MM.1S (cell line): ENCODE measurements at regions not wholly inside any gene's neighbourhood (a gene's known extent, or its start where the extent isn't known, plus 50 kb on each side); places are given as distances from the start of the nearest gene placed in this dataset.

Experiments
- DNase-seq: peaks from one replicate; pipeline ENCODE4 v3.0.0-alpha.2; 2015
- H2AFZ ChIP-seq: fragments of 300-600 bp; sonication (generic); 2 replicates; pipeline ENCODE4 v1.6.0; 2016; ENCODE audit warnings: antibody characterized with exemption, low read length
- H3F3A ChIP-seq: fragments of 300-600 bp; sonication (generic); 2 replicates; pipeline ENCODE4 v1.6.1; 2016; ENCODE audit warnings: mild to moderate bottlenecking, antibody characterized with exemption, low read length, moderate library complexity, mixed read lengths; ENCODE audit not compliant: insufficient read depth
- H3K27ac ChIP-seq: fragments of 300-600 bp; sonication (generic); 2 replicates; pipeline ENCODE4 v1.5.1; 2016; ENCODE audit warnings: mild to moderate bottlenecking, low read length
- H3K27me3 ChIP-seq: fragments of 300-600 bp; sonication (generic); replicated peaks from 2 replicates; pipeline ENCODE4 v1.6.0; 2016; ENCODE audit warnings: low read length; ENCODE audit not compliant: insufficient read depth
- H3K36me3 ChIP-seq: fragments of 300-600 bp; sonication (generic); replicated peaks from 2 replicates; pipeline ENCODE4 v1.6.1; 2016; ENCODE audit warnings: mild to moderate bottlenecking, low read length, mixed read lengths; ENCODE audit not compliant: insufficient read depth
- H3K4me1 ChIP-seq: fragments of 300-600 bp; sonication (generic); 2 replicates; pipeline ENCODE4 v1.6.1; 2016; ENCODE audit warnings: low read length, mixed read lengths
- H3K4me2 ChIP-seq: fragments of 300-600 bp; sonication (generic); 2 replicates; pipeline ENCODE4 v1.6.0; 2016; ENCODE audit warnings: low read depth, low read length
- H3K4me3 ChIP-seq: fragments of 300-600 bp; sonication (generic); 2 replicates; pipeline ENCODE4 v1.5.1; 2016; ENCODE audit warnings: low read length, mixed read lengths
- H3K79me2 ChIP-seq: fragments of 300-600 bp; sonication (generic); 2 replicates; pipeline ENCODE4 v1.6.1; 2016; ENCODE audit warnings: mixed run types, low read length, mixed read lengths
- H3K9ac ChIP-seq: fragments of 300-600 bp; sonication (generic); 2 replicates; pipeline ENCODE4 v1.6.1; 2016; ENCODE audit warnings: low read length, mixed read lengths
- H3K9me2 ChIP-seq: fragments of 300-600 bp; sonication (generic); replicated peaks from 2 replicates; pipeline ENCODE4 v1.6.1; 2016; ENCODE audit warnings: mild to moderate bottlenecking, low read length, mixed read lengths; ENCODE audit not compliant: insufficient read depth
- H3K9me3 ChIP-seq: fragments of 300-600 bp; sonication (generic); replicated peaks from 2 replicates; pipeline ENCODE4 v1.6.1; 2016; ENCODE audit warnings: mild to moderate bottlenecking, low read length, mixed read lengths; ENCODE audit not compliant: insufficient read depth
- H4K20me1 ChIP-seq: fragments of 300-600 bp; sonication (generic); 2 replicates; pipeline ENCODE4 v1.6.1; 2016; ENCODE audit warnings: mild to moderate bottlenecking, low read length, moderate library complexity, mixed read lengths; ENCODE audit not compliant: insufficient read depth
- CTCF ChIP-seq: fragments of 300-600 bp; sonication (generic); IDR thresholded peaks from 2 replicates; pipeline ENCODE4 v1.5.1; 2016; ENCODE audit warnings: antibody characterized with exemption, low read length, mixed read lengths
- EZH2 ChIP-seq: fragments of 300-600 bp; sonication (generic); optimal IDR thresholded peaks from 2 replicates; pipeline ENCODE3; 2017; ENCODE audit warnings: low read depth, mild to moderate bottlenecking, antibody characterized with exemption, low read length, mixed read lengths
- EZH2phosphoT487 ChIP-seq: fragments of 300-600 bp; sonication (generic); IDR thresholded peaks from 2 replicates; pipeline ENCODE4 v1.6.1; 2018; ENCODE audit warnings: antibody characterized with exemption, low read length

GRCh38 chr16:25637236-25637635 lies 54.5 kb upstream of the HS3ST4 start:
- H3K4me1 ChIP-seq = no peaks in the 10 kb centered on the region
- no peaks in the 10 kb centered on the region for H3K9me2 ChIP-seq
- no peak overlapping the region for H3K4me3 ChIP-seq
- no peaks in the 10 kb centered on the region for H3F3A ChIP-seq
- no peak overlapping the region for H3K4me2 ChIP-seq
- H3K9ac ChIP-seq = no peak overlapping the region
- no peaks in the 10 kb centered on the region for H3K27me3 ChIP-seq
- no peaks in the 10 kb centered on the region for H3K36me3 ChIP-seq
- H4K20me1 ChIP-seq = no peaks in the 10 kb centered on the region
- H3K27ac ChIP-seq = no peak overlapping the region
- DNase-seq = no peak
- no peak overlapping the region for H2AFZ ChIP-seq
- TF ChIP-seq EZH2phosphoT487 = no peak
- TF ChIP-seq EZH2 = no peak
- no peak for TF ChIP-seq CTCF
- no peaks in the 10 kb centered on the region for H3K79me2 ChIP-seq
- no peaks in the 10 kb centered on the region for H3K9me3 ChIP-seq

GRCh38 chr16:25636662-25637061 lies 55.1 kb upstream of the HS3ST4 start:
- Histone ChIP-seq H3K9ac (no peak overlapping the region), H3K4me3 (no peak overlapping the region), H3K9me3 (no peaks in the 10 kb centered on the region), H3K36me3 (no peaks in the 10 kb centered on the region), H3K27me3 (no peaks in the 10 kb centered on the region), H3K27ac (no peak overlapping the region), H3K9me2 (no peaks in the 10 kb centered on the region), H4K20me1 (no peaks in the 10 kb centered on the region), H3K79me2 (no peaks in the 10 kb centered on the region), H2AFZ (no peak overlapping the region), H3F3A (no peaks in the 10 kb centered on the region), H3K4me2 (no peak overlapping the region), H3K4me1 (no peaks in the 10 kb centered on the region)
- DNase-seq = no peak
- TF ChIP-seq EZH2 = no peak
- TF ChIP-seq CTCF = no peak
- no peak for TF ChIP-seq EZH2phosphoT487

DNA sequence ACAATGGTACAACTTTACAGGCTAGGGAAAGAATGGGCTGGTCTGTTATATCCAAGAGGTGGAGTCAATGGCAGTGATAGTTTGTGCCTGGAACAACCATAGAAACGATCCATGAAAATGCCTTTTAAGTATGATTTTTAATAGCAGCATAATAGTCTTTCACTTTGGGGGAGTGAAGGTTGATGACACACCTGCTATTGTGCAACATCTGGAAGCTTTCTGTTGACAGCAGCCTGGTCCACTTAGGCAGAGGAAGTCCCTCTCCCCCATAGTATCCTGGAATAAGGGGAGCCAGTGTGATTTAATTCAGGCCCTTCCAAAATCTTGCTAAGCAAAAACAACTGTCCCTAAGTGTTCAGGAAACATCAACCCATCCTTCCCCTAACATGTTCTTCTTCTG lies 56.3 kb upstream of the HS3ST4 start:
- TF ChIP-seq CTCF (no peak), EZH2phosphoT487 (no peak), EZH2 (no peak)
- H3K4me2 ChIP-seq = no peak overlapping the region
- DNase-seq = no peak
- no peak overlapping the region for H2AFZ ChIP-seq
- no peak overlapping the region for H3K9ac ChIP-seq
- H3K4me3 ChIP-seq = no peak overlapping the region
- H4K20me1 ChIP-seq = no peaks in the 10 kb centered on the region
- no peaks in the 10 kb centered on the region for H3F3A ChIP-seq
- H3K9me2 ChIP-seq = no peaks in the 10 kb centered on the region
- H3K36me3 ChIP-seq = no peaks in the 10 kb centered on the region
- no peaks in the 10 kb centered on the region for H3K4me1 ChIP-seq
- no peaks in the 10 kb centered on the region for H3K79me2 ChIP-seq
- H3K27ac ChIP-seq = no peak overlapping the region
- no peaks in the 10 kb centered on the region for H3K27me3 ChIP-seq
- H3K9me3 ChIP-seq = no peaks in the 10 kb centered on the region
